T-helper 1 cell treated with Interleukin-12 subunit alpha and Interleukin-12 subunit beta and Interleukin-4 antibody, amounts not matched to agents 30 μg/mL and 1 μg/mL, for 36 hours (primary cell): ENCODE measurements at regions not wholly inside any gene's neighbourhood (a gene's known extent, or its start where the extent isn't known, plus 50 kb on each side); places are given as distances from the start of the nearest gene placed in this dataset.

Source experiments
- H3K27ac Mint-ChIP-seq: one replicate; pipeline ENCODE4 v1.8.0; 2021; ENCODE audit warnings: mild to moderate bottlenecking, mixed read lengths
- H3K27me3 Mint-ChIP-seq: one replicate; pipeline ENCODE4 v1.8.0; 2021; ENCODE audit warnings: low read depth, mixed read lengths
- H3K36me3 Mint-ChIP-seq: one replicate; pipeline ENCODE4 v1.8.0; 2021; ENCODE audit warnings: low read depth, mixed read lengths
- H3K4me1 Mint-ChIP-seq: one replicate; pipeline ENCODE4 v1.8.0; 2021; ENCODE audit warnings: low read depth, mixed read lengths
- H3K4me3 Mint-ChIP-seq: one replicate; pipeline ENCODE4 v1.8.0; 2021; ENCODE audit warnings: mild to moderate bottlenecking, moderate library complexity, mixed read lengths
- H3K9me3 Mint-ChIP-seq: one replicate; pipeline ENCODE4 v1.8.0; 2021; ENCODE audit warnings: mixed read lengths

GRCh38 chr2:104904889-104905288 is 51.0 kb downstream of the POU3F3 start:
- no peaks in the 10 kb centered on the region for H3K9me3 Mint-ChIP-seq
- H3K27me3 Mint-ChIP-seq, result peaks cover 8% of the 10 kb centered on the region
- H3K36me3 Mint-ChIP-seq, result no peaks in the 10 kb centered on the region
- no peak overlapping the region for H3K27ac Mint-ChIP-seq
- no peak overlapping the region for H3K4me3 Mint-ChIP-seq
- H3K4me1 Mint-ChIP-seq, result no peaks in the 10 kb centered on the region

GRCh38 chr2:104909317-104909716 is 55.4 kb downstream of the POU3F3 start:
- H3K4me1 Mint-ChIP-seq, result no peaks in the 10 kb centered on the region
- peaks cover 4% of the 10 kb centered on the region for H3K27me3 Mint-ChIP-seq
- H3K9me3 Mint-ChIP-seq, result no peaks in the 10 kb centered on the region
- H3K4me3 Mint-ChIP-seq, result no peak overlapping the region
- H3K36me3 Mint-ChIP-seq, result no peaks in the 10 kb centered on the region
- H3K27ac Mint-ChIP-seq, result no peak overlapping the region

GRCh38 chr2:104914509-104914908 is 60.6 kb downstream of the POU3F3 start:
- H3K4me3 Mint-ChIP-seq, result no peak overlapping the region
- no peaks in the 10 kb centered on the region for H3K9me3 Mint-ChIP-seq
- H3K4me1 Mint-ChIP-seq, result no peaks in the 10 kb centered on the region
- H3K27ac Mint-ChIP-seq, result no peak overlapping the region
- H3K36me3 Mint-ChIP-seq, result no peaks in the 10 kb centered on the region
- H3K27me3 Mint-ChIP-seq, result no peaks in the 10 kb centered on the region

- Mint-ChIP-seq H3K4me3 (no peak overlapping the region), H3K36me3 (no peaks in the 10 kb centered on the region)
Observed at GRCh38 chr2:104915107-104915793, 61.3 kb downstream of the POU3F3 start.

GRCh38 chr2:104919127-104919526 is 65.2 kb downstream of the POU3F3 start:
- peaks cover 6% of the 10 kb centered on the region for H3K27me3 Mint-ChIP-seq
- no peaks in the 10 kb centered on the region for H3K36me3 Mint-ChIP-seq
- no peak overlapping the region for H3K4me3 Mint-ChIP-seq
- H3K27ac Mint-ChIP-seq, result no peak overlapping the region
- no peaks in the 10 kb centered on the region for H3K9me3 Mint-ChIP-seq
- no peaks in the 10 kb centered on the region for H3K4me1 Mint-ChIP-seq

More at GRCh38 chr2:104915107-104915793, 61.3 kb downstream of the POU3F3 start:
- H3K9me3 Mint-ChIP-seq, result no peaks in the 10 kb centered on the region
- H3K27me3 Mint-ChIP-seq, result no peaks in the 10 kb centered on the region
- no peaks in the 10 kb centered on the region for H3K4me1 Mint-ChIP-seq
- H3K27ac Mint-ChIP-seq, result no peak overlapping the region

- Mint-ChIP-seq H3K9me3 (no peaks in the 10 kb centered on the region), H3K27me3 (peaks cover 14% of the 10 kb centered on the region), H3K4me3 (no peak overlapping the region), H3K4me1 (no peaks in the 10 kb centered on the region), H3K27ac (no peak overlapping the region), H3K36me3 (no peaks in the 10 kb centered on the region)
Observed at GRCh38 chr2:104923665-104924064, 69.8 kb downstream of the POU3F3 start.

GRCh38 chr2:104929663-104930062 is 75.7 kb downstream of the POU3F3 start:
- no peaks in the 10 kb centered on the region for H3K9me3 Mint-ChIP-seq
- no peaks in the 10 kb centered on the region for H3K4me1 Mint-ChIP-seq
- no peaks in the 10 kb centered on the region for H3K36me3 Mint-ChIP-seq
- peaks cover 7% of the 10 kb centered on the region for H3K27me3 Mint-ChIP-seq
- H3K27ac Mint-ChIP-seq, result no peak overlapping the region
- H3K4me3 Mint-ChIP-seq, result no peak overlapping the region

GRCh38 chr2:104930732-104931131 is 76.8 kb downstream of the POU3F3 start:
- Mint-ChIP-seq H3K27ac (no peak overlapping the region), H3K36me3 (no peaks in the 10 kb centered on the region)

GRCh38 chr2:104932243-104932642 is 78.3 kb downstream of the POU3F3 start:
- H3K27ac Mint-ChIP-seq, result no peak overlapping the region
- H3K27me3 Mint-ChIP-seq, result peaks cover 3% of the 10 kb centered on the region
- H3K36me3 Mint-ChIP-seq, result no peaks in the 10 kb centered on the region
- no peaks in the 10 kb centered on the region for H3K4me1 Mint-ChIP-seq
- H3K4me3 Mint-ChIP-seq, result no peak overlapping the region
- H3K9me3 Mint-ChIP-seq, result no peaks in the 10 kb centered on the region

More at GRCh38 chr2:104930732-104931131, 76.8 kb downstream of the POU3F3 start:
- H3K9me3 Mint-ChIP-seq, result no peaks in the 10 kb centered on the region
- H3K4me1 Mint-ChIP-seq, result no peaks in the 10 kb centered on the region
- H3K27me3 Mint-ChIP-seq, result peaks cover 3% of the 10 kb centered on the region
- no peak overlapping the region for H3K4me3 Mint-ChIP-seq

GRCh38 chr2:104933151-104933917 is 79.4 kb downstream of the POU3F3 start:
- peaks cover 3% of the 10 kb centered on the region for H3K27me3 Mint-ChIP-seq
- H3K4me1 Mint-ChIP-seq, result peaks cover 3% of the 10 kb centered on the region
- H3K9me3 Mint-ChIP-seq, result no peaks in the 10 kb centered on the region
- no peak overlapping the region for H3K27ac Mint-ChIP-seq
- no peaks in the 10 kb centered on the region for H3K36me3 Mint-ChIP-seq
- H3K4me3 Mint-ChIP-seq, result no peak overlapping the region

GRCh38 chr2:104936527-104936926 is 82.6 kb downstream of the POU3F3 start:
- Mint-ChIP-seq H3K4me3 (no peak overlapping the region), H3K27ac (no peak overlapping the region), H3K4me1 (peaks cover 5% of the 10 kb centered on the region), H3K27me3 (peaks cover 3% of the 10 kb centered on the region), H3K36me3 (no peaks in the 10 kb centered on the region), H3K9me3 (no peaks in the 10 kb centered on the region)

- no peaks in the 10 kb centered on the region for H3K36me3 Mint-ChIP-seq
- H3K4me1 Mint-ChIP-seq, result peaks cover 5% of the 10 kb centered on the region
- H3K27me3 Mint-ChIP-seq, result peaks cover 3% of the 10 kb centered on the region
- peak overlapping the region; percentile 46 for H3K4me3 Mint-ChIP-seq
- H3K27ac Mint-ChIP-seq, result no peak overlapping the region
- no peaks in the 10 kb centered on the region for H3K9me3 Mint-ChIP-seq
Observed at GRCh38 chr2:104938231-104938941, 84.5 kb downstream of the POU3F3 start.

GRCh38 chr2:104939570-104940217 is 85.8 kb downstream of the POU3F3 start:
- peaks cover 2% of the 10 kb centered on the region for H3K27me3 Mint-ChIP-seq
- H3K4me3 Mint-ChIP-seq, result no peak overlapping the region
- peaks cover 5% of the 10 kb centered on the region for H3K4me1 Mint-ChIP-seq
- no peaks in the 10 kb centered on the region for H3K36me3 Mint-ChIP-seq
- no peaks in the 10 kb centered on the region for H3K9me3 Mint-ChIP-seq
- no peak overlapping the region for H3K27ac Mint-ChIP-seq

GRCh38 chr2:104944495-104944894 is 90.6 kb downstream of the POU3F3 start:
- Mint-ChIP-seq H3K27me3 (no peaks in the 10 kb centered on the region), H3K4me1 (no peaks in the 10 kb centered on the region), H3K4me3 (no peak overlapping the region), H3K9me3 (no peaks in the 10 kb centered on the region), H3K27ac (no peak overlapping the region), H3K36me3 (no peaks in the 10 kb centered on the region)
